ENCODE measurements at regions not wholly inside any gene's neighbourhood (a gene's known extent, or its start where the extent isn't known, plus 50 kb on each side); places are given as distances from the start of the nearest gene placed in this dataset.

DNA sequence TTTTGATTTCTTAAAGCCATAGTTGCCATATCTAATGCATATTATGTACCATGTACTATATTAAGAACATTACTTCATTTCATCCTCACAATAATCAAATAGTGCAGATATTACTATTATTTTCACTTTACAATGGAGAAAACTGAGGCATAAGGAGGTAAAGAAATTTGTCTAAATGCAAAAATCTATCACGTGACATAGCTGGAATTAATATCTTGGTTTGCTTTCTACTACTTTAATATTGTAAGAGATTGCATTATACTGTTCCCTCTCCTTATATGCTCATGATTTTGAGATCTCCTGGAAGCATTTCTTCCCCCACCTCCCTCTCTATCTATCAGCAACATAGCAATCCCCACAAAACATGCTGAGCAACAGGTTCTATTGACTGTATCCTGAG is 330.8 kb upstream of the SPTLC3 start:
- Histone ChIP-seq H3T11ph (ENCODE audit: low read length) (no peak overlapping the region), H3K18ac (ENCODE audit: insufficient read length, low read depth, low read length) (no peak overlapping the region), H4K5ac (ENCODE audit: insufficient read length, low read depth, low read length) (no peak overlapping the region), H2AK5ac (ENCODE audit: insufficient read length, low read length) (no peak overlapping the region), H3K4me1 (ENCODE audit: insufficient read depth, low read length) (peaks cover 4% of the 10 kb centered on the region; the same call in 1 of the 2 replicates), H2AFZ (ENCODE audit: low read length) (no peak overlapping the region), H3K27ac (ENCODE audit: insufficient read length, low read depth, low read length) (no peak overlapping the region), H3K56ac (ENCODE audit: insufficient read length, low read depth, low read length) (no peak overlapping the region), H3K4ac (ENCODE audit: low read depth, low read length) (no peak overlapping the region), H4K91ac (ENCODE audit: insufficient read length, low read depth, low read length) (no peak overlapping the region), H3K14ac (ENCODE audit: insufficient read depth, low read length) (no peak overlapping the region), H3K23ac (ENCODE audit: insufficient read length, low read depth, low read length) (no peak overlapping the region), H2BK120ac (ENCODE audit: low read depth, low read length, poor library complexity, severe bottlenecking) (no peak overlapping the region), H3K23me2 (ENCODE audit: insufficient read length, low read depth, low read length, poor library complexity, severe bottlenecking) (no peaks in the 10 kb centered on the region), H3K79me2 (ENCODE audit: insufficient read depth, low read length) (no peaks in the 10 kb centered on the region), H3K79me1 (ENCODE audit: insufficient read depth, low read depth, low read length, poor library complexity, severe bottlenecking) (no peaks in the 10 kb centered on the region), H3K27me3 (ENCODE audit: insufficient read depth, low read length) (no peaks in the 10 kb centered on the region), H2BK12ac (ENCODE audit: insufficient read length, low read depth, low read length) (no peak overlapping the region), H2BK15ac (ENCODE audit: low read depth, low read length) (no peak overlapping the region), H4K8ac (replicated peaks; ENCODE audit: insufficient read length, low read depth, low read length) (no peak overlapping the region), H4K20me1 (ENCODE audit: control insufficient read depth, insufficient read depth, insufficient read length) (no peaks in the 10 kb centered on the region), H3K4me2 (ENCODE audit: insufficient read depth, insufficient read length, low read length) (no peak overlapping the region), H3K9me3 (ENCODE audit: control insufficient read depth, low read depth, low read length) (no peaks in the 10 kb centered on the region), H3K9ac (ENCODE audit: extremely low read depth, insufficient read length, low read length) (no peak overlapping the region), H2BK5ac (ENCODE audit: insufficient read length, low read length) (no peak overlapping the region), H2BK20ac (ENCODE audit: low read depth, low read length, poor library complexity, severe bottlenecking) (no peak overlapping the region)
- Mint-ChIP-seq H3K4me3 (no peak overlapping the region), H3K9me3 (no peaks in the 10 kb centered on the region), H3K27me3 (ENCODE audit: low read depth) (no peaks in the 10 kb centered on the region), H3K4me1 (peaks cover 12 to 23% of the 10 kb centered on the region in 2 experiments), H3K27ac (no peak overlapping the region), H3K36me3 (ENCODE audit: insufficient read depth in 1 of 3, low read depth in 3 of 3) (no peaks in the 10 kb centered on the region)
- TF ChIP-seq CTCF (conservative IDR thresholded peaks at IDR 0.05): no peak
- no peak for DNase-seq
- WGBS (ENCODE audit: extremely low coverage, insufficient read length, low lambda C conversion rate): no CpG with 5 or more reads among the region's 1 CpG
